Left lung (tissue), 4 donors: ENCODE measurements at regions not wholly inside any gene's neighbourhood (a gene's known extent, or its start where the extent isn't known, plus 50 kb on each side); places are given as distances from the start of the nearest gene placed in this dataset.
"Not testable (repeated sequence)": the region's sequence is repeated elsewhere in the genome, so short reads cannot be mapped to it uniquely, and the experiment has no call there.

Experiments used
- ATAC-seq: fragments of 200-7000 bp; cut with Tn5 transposase; one replicate; pipeline ENCODE4 v1.9.1; 2020; ENCODE audit warnings: moderate library complexity
- DNase-seq, 4 donors: peaks; one replicate each; pipeline ENCODE4 v3.0.0-alpha.2; 2013 to 2020
- H3K27ac ChIP-seq, 2 donors: fragments of 200-600 bp; sonication (generic) in 1 of 2; one replicate each; pipeline versions ENCODE4 v1.5.0 to v1.8.0; 2020 to 2021
- H3K27me3 ChIP-seq, 2 donors: fragments of 200-600 bp; sonication (generic) in 1 of 2; one replicate each; pipeline versions ENCODE4 v1.5.0 to v1.8.0; 2020 to 2021
- H3K36me3 ChIP-seq, 2 donors: fragments of 200-600 bp; sonication (generic) in 1 of 2; one replicate each; pipeline versions ENCODE4 v1.5.0 to v1.8.0; 2020 to 2021
- H3K4me1 ChIP-seq, 2 donors: fragments of 200-600 bp; one replicate each; pipeline ENCODE4 v1.8.0; 2021
- H3K4me3 ChIP-seq, 2 donors: fragments of 200-600 bp; sonication (generic) in 1 of 2; one replicate each; pipeline versions ENCODE4 v1.5.0 to v1.8.0; 2020 to 2021; ENCODE audit warnings: mild to moderate bottlenecking in 1 of 2
- H3K9me3 ChIP-seq, 2 donors: fragments of 200-600 bp; sonication (generic) in 1 of 2; one replicate each; pipeline versions ENCODE4 v1.5.0 to v1.8.0; 2020 to 2021
- CTCF ChIP-seq, 2 donors: fragments of 200-600 bp; sonication (generic) in 1 of 2; IDR thresholded peaks; one replicate each; pipeline versions ENCODE4 v1.5.0 to v1.8.0; 2021; ENCODE audit warnings: antibody characterized with exemption in 2 of 2
- intact Hi-C, 2 donors: fragments of 100-400 bp; cut with DNase I; formaldehyde crosslinking; loops; one replicate each; pipeline versions ENCODE4 v1.11.2 to v1.14.2; 2022
- donor health status: DM: no; HTN: yes; CAD: no.
- donor health status: DM: no; HTN: no; CAD: no.

GRCh38 chr2:31778153-31778552, 197.4 kb upstream of the SRD5A2 start:
- Histone ChIP-seq H3K4me3 (no peak overlapping the region), H3K4me1 (no peaks in the 10 kb centered on the region), H3K9me3 (peaks cover 0 to 6% of the 10 kb centered on the region in 2 donors), H3K27me3 (no peaks in the 10 kb centered on the region), H3K36me3 (no peaks in the 10 kb centered on the region), H3K27ac (no peak overlapping the region)
- ATAC-seq (no peak), DNase-seq (no peak)
- TF ChIP-seq CTCF (IDR thresholded peaks at IDR 0.05): no peak
- intact Hi-C loops: no loop called here

GRCh38 chr2:31770741-31771140, 190.0 kb upstream of the SRD5A2 start:
- DNase-seq (no peak), ATAC-seq (no peak)
- no peaks in the 10 kb centered on the region for H3K9me3 ChIP-seq
- no peaks in the 10 kb centered on the region for H3K27me3 ChIP-seq
- no peaks in the 10 kb centered on the region for H3K4me1 ChIP-seq
- no peak overlapping the region for H3K4me3 ChIP-seq
- H3K27ac ChIP-seq: no peak overlapping the region
- intact Hi-C loops: no loop called here
- H3K36me3 ChIP-seq: no peaks in the 10 kb centered on the region
- TF ChIP-seq CTCF (IDR thresholded peaks at IDR 0.05): no peak

- peaks cover 0 to 5% of the 10 kb centered on the region in 2 donors for H3K9me3 ChIP-seq
- ATAC-seq: no peak
These were observed 184.6 kb upstream of the SRD5A2 start for GRCh38 chr2:31765078-31765945.

GRCh38 chr2:31764169-31764568, 183.4 kb upstream of the SRD5A2 start:
- intact Hi-C loops: no loop called here
- Histone ChIP-seq H3K27me3 (no peaks in the 10 kb centered on the region), H3K27ac (no peak overlapping the region), H3K4me1 (no peaks in the 10 kb centered on the region), H3K9me3 (peaks cover 0 to 5% of the 10 kb centered on the region in 2 donors), H3K4me3 (no peak overlapping the region), H3K36me3 (no peaks in the 10 kb centered on the region)
- no peak for TF ChIP-seq CTCF (IDR thresholded peaks at IDR 0.05)
- DNase-seq (no peak), ATAC-seq (no peak)

More at GRCh38 chr2:31765078-31765945, 184.6 kb upstream of the SRD5A2 start:
- H3K4me1 ChIP-seq: no peaks in the 10 kb centered on the region
- H3K36me3 ChIP-seq: no peaks in the 10 kb centered on the region
- DNase-seq: no peak
- H3K27ac ChIP-seq: no peak overlapping the region
- no peaks in the 10 kb centered on the region for H3K27me3 ChIP-seq
- H3K4me3 ChIP-seq: no peak overlapping the region
- intact Hi-C loops: no loop called here
- TF ChIP-seq CTCF (IDR thresholded peaks at IDR 0.05): no peak

GRCh38 chr2:31762085-31762484, 181.3 kb upstream of the SRD5A2 start:
- H3K27ac ChIP-seq: no peak overlapping the region
- H3K4me1 ChIP-seq: no peaks in the 10 kb centered on the region
- intact Hi-C loops: no loop called here
- H3K36me3 ChIP-seq: no peaks in the 10 kb centered on the region
- no peaks in the 10 kb centered on the region for H3K27me3 ChIP-seq
- peaks cover 0 to 5% of the 10 kb centered on the region in 2 donors for H3K9me3 ChIP-seq
- no peak for ATAC-seq
- no peak overlapping the region for H3K4me3 ChIP-seq
- DNase-seq: no peak
- TF ChIP-seq CTCF (IDR thresholded peaks at IDR 0.05): no peak

GRCh38 chr2:31757351-31757750, 176.6 kb upstream of the SRD5A2 start:
- H3K36me3 ChIP-seq, DNase-seq, H3K4me3 ChIP-seq, ATAC-seq, H3K27ac ChIP-seq, H3K4me1 ChIP-seq, intact Hi-C loops, H3K27me3 ChIP-seq: not testable (repeated sequence)
- H3K9me3 ChIP-seq: peaks cover 0 to 20% of the 10 kb centered on the region in 2 donors

GRCh38 chr2:31748746-31749145, 168.0 kb upstream of the SRD5A2 start:
- H3K27ac ChIP-seq, H3K4me1 ChIP-seq, H3K27me3 ChIP-seq, H3K4me3 ChIP-seq, ATAC-seq, intact Hi-C loops, H3K36me3 ChIP-seq: not testable (repeated sequence)
- DNase-seq: peak in 1 of 4 donors; percentile 61
- peaks cover 0 to 42% of the 10 kb centered on the region in 2 donors for H3K9me3 ChIP-seq
